Osteocyte (in vitro differentiated cells): ENCODE measurements at regions not wholly inside any gene's neighbourhood (a gene's known extent, or its start where the extent isn't known, plus 50 kb on each side); places are given as distances from the start of the nearest gene placed in this dataset.

Source experiments
- DNase-seq: peaks from one replicate; pipeline ENCODE4 v3.0.0; 2021; ENCODE audit warnings: mixed read lengths; ENCODE audit not compliant: unreplicated experiment; ENCODE audit errors: extremely low spot score
- H3K27ac Mint-ChIP-seq: one replicate; pipeline ENCODE4 v1.8.0; 2021; ENCODE audit warnings: mild to moderate bottlenecking, mixed read lengths; ENCODE audit not compliant: unreplicated experiment
- H3K27me3 Mint-ChIP-seq: one replicate; pipeline ENCODE4 v1.8.0; 2021; ENCODE audit warnings: mixed read lengths; ENCODE audit not compliant: unreplicated experiment
- H3K36me3 Mint-ChIP-seq: one replicate; pipeline ENCODE4 v1.8.0; 2021; ENCODE audit warnings: mixed read lengths; ENCODE audit not compliant: unreplicated experiment
- H3K4me1 Mint-ChIP-seq: one replicate; pipeline ENCODE4 v1.8.0; 2021; ENCODE audit warnings: mixed read lengths; ENCODE audit not compliant: unreplicated experiment
- H3K4me3 Mint-ChIP-seq: one replicate; pipeline ENCODE4 v1.8.0; 2021; ENCODE audit warnings: mild to moderate bottlenecking, moderate library complexity, mixed read lengths; ENCODE audit not compliant: unreplicated experiment
- H3K9me3 Mint-ChIP-seq: one replicate; pipeline ENCODE4 v1.8.0; 2021; ENCODE audit warnings: mixed read lengths; ENCODE audit not compliant: unreplicated experiment
- TF ChIP-seq, protein P1 (sequence below): fragments of 200-600 bp; sonication (generic); IDR thresholded peaks from 2 replicates; pipeline ENCODE4 v1.5.0; 2021; ENCODE audit warnings: antibody characterized with exemption, mild to moderate bottlenecking, moderate library complexity

DNA sequence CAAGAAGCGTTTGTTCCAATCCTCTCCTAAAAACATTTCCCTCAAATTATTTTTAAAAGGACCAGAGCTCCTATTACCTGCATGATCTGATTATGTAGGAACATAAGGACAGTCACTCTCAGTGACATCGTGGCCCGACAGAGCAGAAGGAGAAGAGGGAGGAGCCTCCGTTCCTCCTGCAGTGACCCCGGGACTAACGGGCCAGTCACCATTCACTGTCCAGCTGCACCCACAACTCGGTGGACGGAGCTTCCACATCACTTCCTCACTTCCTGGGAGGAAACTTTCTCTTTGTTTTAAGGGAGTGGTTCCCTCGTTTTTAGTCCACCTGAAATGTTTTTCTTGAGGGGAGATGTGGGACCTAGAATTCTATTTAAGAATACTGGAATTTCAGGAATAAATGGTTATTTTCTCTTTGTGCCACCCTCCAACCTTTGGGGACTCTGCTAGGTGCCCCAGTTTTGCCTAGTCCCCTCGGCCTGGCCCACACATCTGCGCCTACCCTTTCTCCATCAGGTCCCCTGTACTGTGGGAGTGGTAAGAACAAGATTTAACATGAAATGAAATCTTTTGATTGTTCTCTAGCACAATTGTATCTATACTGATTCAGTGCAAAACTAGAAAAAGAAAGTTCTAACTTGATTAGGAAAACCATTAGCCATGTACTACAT lies 173.5 kb upstream of the RNF32 start:
- Mint-ChIP-seq H3K4me1 (no peaks in the 10 kb centered on the region), H3K27ac (no peak overlapping the region), H3K36me3 (peaks cover 4% of the 10 kb centered on the region), H3K9me3 (no peaks in the 10 kb centered on the region), H3K4me3 (no peak overlapping the region), H3K27me3 (no peaks in the 10 kb centered on the region)
- TF ChIP-seq, protein P1, sequence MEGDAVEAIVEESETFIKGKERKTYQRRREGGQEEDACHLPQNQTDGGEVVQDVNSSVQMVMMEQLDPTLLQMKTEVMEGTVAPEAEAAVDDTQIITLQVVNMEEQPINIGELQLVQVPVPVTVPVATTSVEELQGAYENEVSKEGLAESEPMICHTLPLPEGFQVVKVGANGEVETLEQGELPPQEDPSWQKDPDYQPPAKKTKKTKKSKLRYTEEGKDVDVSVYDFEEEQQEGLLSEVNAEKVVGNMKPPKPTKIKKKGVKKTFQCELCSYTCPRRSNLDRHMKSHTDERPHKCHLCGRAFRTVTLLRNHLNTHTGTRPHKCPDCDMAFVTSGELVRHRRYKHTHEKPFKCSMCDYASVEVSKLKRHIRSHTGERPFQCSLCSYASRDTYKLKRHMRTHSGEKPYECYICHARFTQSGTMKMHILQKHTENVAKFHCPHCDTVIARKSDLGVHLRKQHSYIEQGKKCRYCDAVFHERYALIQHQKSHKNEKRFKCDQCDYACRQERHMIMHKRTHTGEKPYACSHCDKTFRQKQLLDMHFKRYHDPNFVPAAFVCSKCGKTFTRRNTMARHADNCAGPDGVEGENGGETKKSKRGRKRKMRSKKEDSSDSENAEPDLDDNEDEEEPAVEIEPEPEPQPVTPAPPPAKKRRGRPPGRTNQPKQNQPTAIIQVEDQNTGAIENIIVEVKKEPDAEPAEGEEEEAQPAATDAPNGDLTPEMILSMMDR = no peak
- DNase-seq = no peak

DNA sequence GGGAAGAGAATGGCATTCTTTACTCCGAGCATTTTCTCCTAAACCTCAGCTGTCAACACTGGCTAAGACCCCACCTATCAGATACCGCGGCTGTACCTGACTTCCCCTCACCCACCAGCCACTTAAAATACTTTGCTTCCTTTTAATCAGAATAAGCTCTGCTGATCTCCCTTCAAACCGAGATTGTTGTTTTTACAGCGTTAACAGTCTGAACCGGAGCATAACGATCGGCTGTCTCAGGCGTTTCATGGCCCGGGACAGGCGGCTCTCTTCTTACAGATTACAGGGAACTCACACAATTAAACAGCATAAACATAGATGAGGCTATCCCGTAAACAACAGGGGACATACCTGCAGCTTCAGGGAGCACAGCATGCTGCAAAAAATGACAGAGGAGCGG lies 174.3 kb upstream of the RNF32 start:
- Mint-ChIP-seq H3K9me3 (no peaks in the 10 kb centered on the region), H3K4me1 (no peaks in the 10 kb centered on the region), H3K36me3 (peaks cover 4% of the 10 kb centered on the region), H3K27me3 (no peaks in the 10 kb centered on the region), H3K27ac (no peak overlapping the region), H3K4me3 (no peak overlapping the region)
- TF ChIP-seq, protein P1 = no peak
- no peak for DNase-seq

DNA sequence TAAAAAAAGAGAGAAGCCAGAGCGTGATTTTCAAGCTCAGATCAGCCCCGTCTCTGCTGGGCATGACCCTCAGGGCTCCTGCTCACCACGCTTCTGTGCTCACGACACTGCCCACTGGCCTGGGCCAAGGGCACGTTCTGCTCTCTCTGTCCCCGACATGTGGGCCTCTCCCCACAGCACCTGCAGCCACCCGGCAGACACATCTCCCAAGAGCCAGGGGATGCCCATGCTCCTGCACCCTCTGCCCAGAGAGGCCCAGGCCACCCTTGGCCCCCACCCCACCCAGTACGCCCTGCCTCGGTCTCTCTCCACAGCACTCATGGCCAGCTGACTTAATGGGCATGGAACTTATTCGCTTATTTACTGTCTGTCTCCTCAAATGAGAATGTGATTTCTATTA lies 175.4 kb upstream of the RNF32 start:
- no peak for DNase-seq
- TF ChIP-seq, protein P1 = no peak
- no peaks in the 10 kb centered on the region for H3K36me3 Mint-ChIP-seq
- H3K27me3 Mint-ChIP-seq = no peaks in the 10 kb centered on the region
- no peaks in the 10 kb centered on the region for H3K4me1 Mint-ChIP-seq
- H3K9me3 Mint-ChIP-seq = no peaks in the 10 kb centered on the region
- no peak overlapping the region for H3K27ac Mint-ChIP-seq
- H3K4me3 Mint-ChIP-seq = no peak overlapping the region

DNA sequence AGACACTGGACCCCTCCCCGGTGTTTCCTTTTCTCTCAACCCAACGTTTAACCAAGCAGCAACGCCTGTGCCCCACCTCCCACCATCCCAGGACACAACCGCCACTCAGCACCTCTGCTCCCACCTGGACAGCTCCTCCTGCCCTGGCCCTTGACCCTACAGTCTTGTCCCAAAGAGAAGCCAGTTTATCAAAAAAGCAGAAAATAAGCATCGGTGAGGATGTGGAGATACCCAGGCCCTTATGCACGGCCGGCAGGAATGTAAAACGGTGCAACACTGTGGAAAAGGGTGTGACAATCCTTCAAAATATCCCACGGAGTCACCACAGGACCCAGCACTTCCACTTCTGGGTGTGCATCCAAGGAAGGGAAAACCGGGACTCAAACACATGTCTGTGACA lies 176.2 kb upstream of the RNF32 start:
- Mint-ChIP-seq H3K27me3 (no peaks in the 10 kb centered on the region), H3K4me3 (no peak overlapping the region), H3K36me3 (no peaks in the 10 kb centered on the region), H3K9me3 (no peaks in the 10 kb centered on the region), H3K4me1 (no peaks in the 10 kb centered on the region), H3K27ac (no peak overlapping the region)
- TF ChIP-seq, protein P1 = no peak
- DNase-seq = no peak

DNA sequence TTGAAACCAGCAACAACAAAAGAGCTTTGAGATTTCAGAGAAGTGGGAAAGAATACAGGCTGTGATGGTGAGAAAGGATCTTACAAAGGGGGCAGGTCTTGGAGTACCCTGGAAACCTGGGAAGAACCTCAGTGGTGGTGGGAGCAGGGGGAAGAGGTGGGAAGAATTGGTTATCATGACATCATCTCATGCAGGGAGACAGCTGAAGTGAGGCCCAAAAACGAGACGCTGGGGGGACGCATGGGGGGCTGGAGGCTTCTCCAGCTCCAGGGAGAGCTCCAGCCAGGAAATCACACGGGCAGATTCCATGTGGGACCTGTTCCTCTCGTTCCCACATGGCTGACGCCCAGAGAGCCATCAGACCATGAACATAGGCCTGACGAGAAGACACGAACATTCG lies 177.3 kb upstream of the RNF32 start:
- TF ChIP-seq, protein P1 = no peak
- no peaks in the 10 kb centered on the region for H3K27me3 Mint-ChIP-seq

More for the DNA sequence above, 177.3 kb upstream of the RNF32 start:
- Mint-ChIP-seq H3K4me1 (no peaks in the 10 kb centered on the region), H3K4me3 (no peak overlapping the region), H3K36me3 (no peaks in the 10 kb centered on the region), H3K27ac (no peak overlapping the region), H3K9me3 (peaks cover 7% of the 10 kb centered on the region)
- no peak for DNase-seq
